Osteoblast (primary cell): ENCODE measurements at regions not wholly inside any gene's neighbourhood (a gene's known extent, or its start where the extent isn't known, plus 50 kb on each side); places are given as distances from the start of the nearest gene placed in this dataset.
"Not testable (repeated sequence)": the region's sequence is repeated elsewhere in the genome, so short reads cannot be mapped to it uniquely, and the experiment has no call there.

Experiments
- DNase-seq: peaks from one replicate; pipeline ENCODE4 v3.0.0; 2011; ENCODE audit warnings: low spot score, mixed read lengths; ENCODE audit not compliant: insufficient read length; ENCODE audit errors: missing footprints
- H2AFZ ChIP-seq: 2 replicates; pipeline ENCODE4 v1.6.0; 2011; ENCODE audit warnings: mild to moderate bottlenecking, low read length
- H3K27ac ChIP-seq: 2 replicates; pipeline ENCODE4 v1.5.1; 2011; ENCODE audit warnings: mild to moderate bottlenecking, low read depth, low read length, moderate library complexity
- H3K27me3 ChIP-seq: 2 replicates; pipeline ENCODE4 v1.6.0; 2012; ENCODE audit warnings: mild to moderate bottlenecking, control low read depth, inconsistent platforms, low read length, moderate library complexity; ENCODE audit not compliant: insufficient read depth
- H3K36me3 ChIP-seq: 2 replicates; pipeline ENCODE4 v1.5.1; 2011; ENCODE audit warnings: mild to moderate bottlenecking, low read length, control low read depth, moderate library complexity; ENCODE audit not compliant: insufficient read depth
- H3K4me1 ChIP-seq: 2 replicates; pipeline ENCODE4 v1.5.1; 2011; ENCODE audit warnings: mild to moderate bottlenecking, low read length, control low read depth, moderate library complexity; ENCODE audit not compliant: insufficient read depth
- H3K4me2 ChIP-seq: 2 replicates; pipeline ENCODE4 v1.6.0; 2011; ENCODE audit warnings: mild to moderate bottlenecking, low read length; ENCODE audit not compliant: insufficient read depth
- H3K4me3 ChIP-seq: fragments of 200-600 bp; sonication (generic); 3 replicates; pipeline ENCODE4 v1.5.1; 2012; ENCODE audit warnings: mild to moderate bottlenecking, low read length, inconsistent platforms; ENCODE audit not compliant: insufficient read depth
- H3K79me2 ChIP-seq: 2 replicates; pipeline ENCODE4 v1.6.0; 2012; ENCODE audit warnings: mild to moderate bottlenecking, low read length, control low read depth, inconsistent platforms; ENCODE audit not compliant: insufficient read depth
- H3K9me3 ChIP-seq: 2 replicates; pipeline ENCODE4 v1.5.1; 2011; ENCODE audit warnings: low read depth, low read length, control low read depth
- H4K20me1 ChIP-seq: 2 replicates; pipeline ENCODE4 v1.6.0; 2012; ENCODE audit warnings: mild to moderate bottlenecking, low read length, control low read depth; ENCODE audit not compliant: insufficient read depth
- CTCF ChIP-seq: IDR thresholded peaks from 2 replicates; pipeline ENCODE4 v1.5.1; 2011; ENCODE audit warnings: mild to moderate bottlenecking, low read depth, low read length, moderate library complexity; ENCODE audit errors: extremely low read depth

- Histone ChIP-seq H2AFZ (no peak overlapping the region), H3K27ac (no peak overlapping the region), H4K20me1 (no peaks in the 10 kb centered on the region), H3K36me3 (no peaks in the 10 kb centered on the region), H3K79me2 (no peaks in the 10 kb centered on the region), H3K9me3 (no peaks in the 10 kb centered on the region), H3K4me3 (no peak overlapping the region), H3K4me1 (no peaks in the 10 kb centered on the region), H3K27me3 (no peaks in the 10 kb centered on the region), H3K4me2 (no peak overlapping the region)
- DNase-seq, result peak; percentile 53
- TF ChIP-seq CTCF, result no peak
Observed at GRCh38 chr16:13378151-13378550, 476.8 kb downstream of the SHISA9 start.

DNA sequence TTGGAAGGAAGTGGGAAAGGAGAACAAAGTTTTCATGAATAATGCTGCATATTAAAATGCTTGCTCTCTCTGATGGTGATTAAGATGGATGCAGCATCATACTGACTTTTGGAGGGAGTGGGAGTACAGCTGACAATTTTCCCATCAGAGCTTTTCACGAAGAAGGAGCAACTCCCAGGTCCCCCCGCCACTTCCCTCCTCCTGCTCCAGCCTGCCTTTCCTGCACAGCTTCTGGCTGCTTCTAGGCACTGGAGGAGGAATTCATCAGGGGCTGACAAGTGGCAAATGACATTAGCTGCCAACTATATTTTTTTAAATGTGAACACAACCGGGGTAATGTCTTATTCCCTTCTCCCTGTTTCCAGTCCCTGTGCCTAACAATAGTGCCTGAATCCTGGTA lies 477.9 kb downstream of the SHISA9 start:
- H3K4me2 ChIP-seq, result no peak overlapping the region
- DNase-seq, result no peak
- TF ChIP-seq CTCF, result no peak

GRCh38 chr16:13385156-13386040 lies 484.0 kb downstream of the SHISA9 start:
- H3K9me3 ChIP-seq, H3K36me3 ChIP-seq, H3K79me2 ChIP-seq, H3K4me1 ChIP-seq, H3K27ac ChIP-seq, H3K27me3 ChIP-seq, H3K4me2 ChIP-seq, H3K4me3 ChIP-seq, DNase-seq, H2AFZ ChIP-seq, H4K20me1 ChIP-seq: not testable (repeated sequence)

More for the DNA sequence above, 477.9 kb downstream of the SHISA9 start:
- Histone ChIP-seq H3K9me3 (no peaks in the 10 kb centered on the region), H3K4me1 (no peaks in the 10 kb centered on the region), H3K27me3 (no peaks in the 10 kb centered on the region), H4K20me1 (no peaks in the 10 kb centered on the region), H3K4me3 (no peak overlapping the region), H3K36me3 (no peaks in the 10 kb centered on the region), H3K79me2 (no peaks in the 10 kb centered on the region), H3K27ac (no peak overlapping the region), H2AFZ (no peak overlapping the region)

GRCh38 chr16:13390093-13390985 lies 488.9 kb downstream of the SHISA9 start:
- TF ChIP-seq CTCF, result no peak
- H3K79me2 ChIP-seq, result no peaks in the 10 kb centered on the region
- no peak for DNase-seq
- H2AFZ ChIP-seq, result no peak overlapping the region
- no peaks in the 10 kb centered on the region for H3K36me3 ChIP-seq
- no peaks in the 10 kb centered on the region for H4K20me1 ChIP-seq
- no peak overlapping the region for H3K4me2 ChIP-seq
- no peak overlapping the region for H3K27ac ChIP-seq
- H3K9me3 ChIP-seq, result peaks cover 2% of the 10 kb centered on the region
- no peaks in the 10 kb centered on the region for H3K27me3 ChIP-seq
- no peaks in the 10 kb centered on the region for H3K4me1 ChIP-seq
- H3K4me3 ChIP-seq, result no peak overlapping the region
